Kidney epithelial cell (primary cell): ENCODE measurements at regions not wholly inside any gene's neighbourhood (a gene's known extent, or its start where the extent isn't known, plus 50 kb on each side); places are given as distances from the start of the nearest gene placed in this dataset.
"Not testable (repeated sequence)": the region's sequence is repeated elsewhere in the genome, so short reads cannot be mapped to it uniquely, and the experiment has no call there.

Source experiments
- DNase-seq: peaks from one replicate; pipeline ENCODE4 v3.0.0-alpha.2; 2010; ENCODE audit warnings: low read depth
- H3K27me3 ChIP-seq: 2 replicates; pipeline ENCODE4 v1.6.0; 2011; ENCODE audit warnings: low read length; ENCODE audit not compliant: control insufficient read depth, insufficient read depth
- H3K36me3 ChIP-seq: 2 replicates; pipeline ENCODE4 v1.5.1; 2011; ENCODE audit warnings: low read length; ENCODE audit not compliant: control insufficient read depth, insufficient read depth
- H3K4me3 ChIP-seq: 2 replicates; pipeline ENCODE4 v1.5.1; 2011; ENCODE audit warnings: low read depth, mild to moderate bottlenecking, control low read depth, low read length
- CTCF ChIP-seq: IDR thresholded peaks from 2 replicates; pipeline ENCODE4 v1.5.1; 2011; ENCODE audit warnings: mild to moderate bottlenecking, moderate library complexity, low read length, control low read depth, inconsistent platforms; ENCODE audit not compliant: insufficient read depth, poor library complexity, severe bottlenecking

- Histone ChIP-seq H3K27me3 (no peaks in the 10 kb centered on the region), H3K36me3 (no peaks in the 10 kb centered on the region), H3K4me3 (no peak overlapping the region)
- DNase-seq, result no peak
- TF ChIP-seq CTCF, result no peak
These were observed 234.6 kb downstream of the DLL1 start for GRCh38 chr6:170056278-170056711.

- not testable (repeated sequence) for DNase-seq, H3K36me3 ChIP-seq, H3K4me3 ChIP-seq, H3K27me3 ChIP-seq
These were observed 235.1 kb downstream of the DLL1 start for GRCh38 chr6:170055797-170056196.

GRCh38 chr6:170053966-170054661, 236.8 kb downstream of the DLL1 start:
- DNase-seq, result no peak
- Histone ChIP-seq H3K27me3 (no peaks in the 10 kb centered on the region), H3K4me3 (no peak overlapping the region), H3K36me3 (no peaks in the 10 kb centered on the region)
- no peak for TF ChIP-seq CTCF

- no peak for TF ChIP-seq CTCF
- DNase-seq, result no peak
- no peaks in the 10 kb centered on the region for H3K27me3 ChIP-seq
- H3K4me3 ChIP-seq, result no peak overlapping the region
- no peaks in the 10 kb centered on the region for H3K36me3 ChIP-seq
These were observed 237.7 kb downstream of the DLL1 start for GRCh38 chr6:170052991-170053821.

GRCh38 chr6:170051229-170052172, 239.4 kb downstream of the DLL1 start:
- no peak for DNase-seq
- Histone ChIP-seq H3K4me3 (no peak overlapping the region), H3K27me3 (no peaks in the 10 kb centered on the region), H3K36me3 (no peaks in the 10 kb centered on the region)
- TF ChIP-seq CTCF, result no peak

- DNase-seq, result no peak
- no peak for TF ChIP-seq CTCF
- no peak overlapping the region for H3K4me3 ChIP-seq
- H3K27me3 ChIP-seq, result no peaks in the 10 kb centered on the region
- H3K36me3 ChIP-seq, result no peaks in the 10 kb centered on the region
These were observed 240.3 kb downstream of the DLL1 start for GRCh38 chr6:170050591-170051041.
